ENCODE measurements at regions not wholly inside any gene's neighbourhood (a gene's known extent, or its start where the extent isn't known, plus 50 kb on each side); places are given as distances from the start of the nearest gene placed in this dataset.
"Not testable (repeated sequence)": the region's sequence is repeated elsewhere in the genome, so short reads cannot be mapped to it uniquely, and the experiment has no call there.

GRCh38 chr12:74349925-74350324, 187.7 kb upstream of the ATXN7L3B start:
- DNase-seq (ENCODE audit: extremely low read depth in 1 of 11, low read depth in 9 of 11, low spot score in 4 of 11): no peak

DNA sequence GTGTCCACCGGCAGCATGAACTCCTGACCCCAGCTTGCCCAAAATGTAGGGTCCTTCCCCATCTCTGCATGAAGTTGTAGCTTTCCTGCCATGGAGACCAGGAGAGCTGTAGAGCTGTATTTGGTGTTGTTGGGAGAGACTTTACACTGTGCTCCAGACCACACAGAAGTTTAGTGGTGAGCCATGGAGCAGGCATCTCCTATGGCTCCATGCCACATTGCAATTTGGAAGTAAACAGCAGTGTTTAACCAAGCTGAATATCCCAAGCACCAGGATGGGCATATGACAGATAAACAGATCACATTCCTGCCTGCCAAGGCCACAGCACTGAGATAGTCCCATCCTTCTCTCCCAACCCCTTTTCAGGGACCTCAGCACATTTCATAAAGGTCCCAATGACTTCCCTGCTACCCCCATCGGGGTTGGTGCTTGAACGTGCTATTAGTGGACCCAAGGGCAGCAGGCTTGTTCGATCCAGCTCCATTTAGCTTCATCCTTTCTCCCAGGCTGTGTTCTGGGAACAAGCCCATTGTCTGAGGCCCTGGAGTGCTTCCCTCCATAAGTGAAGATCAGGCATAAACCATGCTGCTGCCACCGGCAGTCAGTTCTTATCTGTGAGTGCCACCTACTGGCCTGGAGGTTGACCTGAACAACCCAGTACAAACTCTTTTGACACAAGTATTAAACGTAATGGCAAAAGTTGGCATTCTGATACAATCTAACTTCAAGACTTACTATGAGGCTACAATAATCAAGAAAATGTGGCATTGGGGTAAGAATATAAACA, 172.3 kb upstream of the ATXN7L3B start:
- DNase-seq (ENCODE audit: extremely low read depth in 1 of 11, low read depth in 9 of 11, low spot score in 4 of 11): no peak

DNA sequence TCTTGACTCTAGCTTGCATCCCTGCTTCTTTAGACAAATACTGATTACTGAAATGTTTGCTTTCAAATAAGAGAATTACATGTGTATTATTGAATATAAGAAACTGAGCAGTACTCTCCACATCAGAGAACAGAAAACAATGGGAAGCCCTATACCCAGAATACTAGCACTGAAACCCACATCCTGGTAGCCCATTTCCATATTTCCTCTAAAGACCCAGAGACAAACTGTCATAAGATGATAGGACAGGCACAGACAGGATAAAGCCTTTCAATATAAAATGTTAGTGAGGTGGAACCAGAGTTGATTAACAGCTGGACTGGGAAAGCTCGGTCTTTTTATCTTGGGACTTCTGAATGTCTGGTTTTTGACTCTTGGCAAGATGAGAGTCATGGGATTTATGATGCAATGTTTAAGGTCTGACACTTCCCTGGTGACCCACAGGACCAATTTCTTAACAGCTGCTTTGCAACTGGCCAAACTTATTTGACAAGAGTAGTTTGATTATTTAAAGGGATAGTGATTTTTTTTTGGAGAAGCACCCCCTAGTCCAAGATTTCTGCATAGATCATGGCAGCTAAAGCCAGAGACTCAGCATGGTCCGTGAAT, 166.9 kb upstream of the ATXN7L3B start:
- DNase-seq (ENCODE audit: extremely low read depth in 1 of 11, low read depth in 9 of 11, low spot score in 4 of 11): no peak

GRCh38 chr12:74379114-74379513, 158.5 kb upstream of the ATXN7L3B start:
- no peak for DNase-seq (ENCODE audit: extremely low read depth in 1 of 11, low read depth in 9 of 11, low spot score in 4 of 11)

GRCh38 chr12:74381958-74382357, 155.7 kb upstream of the ATXN7L3B start:
- DNase-seq (ENCODE audit: extremely low read depth in 1 of 11, low read depth in 9 of 11, low spot score in 4 of 11): no peak

DNA sequence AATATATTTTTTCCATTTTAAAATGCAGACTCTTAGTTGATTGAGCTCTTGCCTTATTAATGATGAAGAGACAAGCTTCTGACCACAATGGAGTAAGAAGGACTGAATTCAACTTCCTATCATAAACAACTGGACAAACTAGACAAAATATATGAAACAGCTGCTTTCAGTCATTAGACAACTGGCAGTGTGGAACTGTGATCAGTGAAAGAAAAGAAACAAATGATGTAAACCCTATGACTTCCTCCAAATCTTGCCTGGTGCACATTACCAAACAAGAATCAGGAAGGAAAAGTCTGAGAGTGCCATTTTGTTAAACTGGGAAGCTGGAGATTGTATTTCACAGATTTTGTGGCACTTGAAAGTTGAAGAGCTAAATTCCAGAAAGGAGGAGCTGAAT, 154.7 kb upstream of the ATXN7L3B start:
- peak in 2 of 11 donors; percentile 1 to 3 for DNase-seq (ENCODE audit: extremely low read depth in 1 of 11, low read depth in 9 of 11, low spot score in 4 of 11)

- no peak for DNase-seq (ENCODE audit: extremely low read depth in 1 of 11, low read depth in 9 of 11, low spot score in 4 of 11)
These were observed 146.4 kb upstream of the ATXN7L3B start for GRCh38 chr12:74391283-74391682.

DNA sequence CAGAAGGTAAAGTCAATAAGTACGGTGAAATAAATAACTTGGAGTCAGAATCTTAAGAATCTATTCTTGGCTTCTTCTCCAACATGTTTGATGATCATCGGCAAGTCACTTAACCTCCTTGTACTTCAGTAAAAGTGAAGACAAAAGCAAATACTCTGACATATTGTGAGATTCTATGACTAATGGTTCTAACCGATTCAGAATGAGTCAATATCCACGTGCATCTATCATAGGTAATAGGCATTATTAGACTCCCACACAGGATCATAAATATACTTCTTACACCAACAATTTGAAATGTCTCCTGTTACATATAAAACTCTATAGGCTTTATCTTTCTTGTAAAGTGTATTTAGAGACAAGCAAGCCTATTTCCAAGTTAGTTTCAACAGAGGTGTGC, 144.4 kb upstream of the ATXN7L3B start:
- no peak for DNase-seq (ENCODE audit: extremely low read depth in 1 of 11, low read depth in 9 of 11, low spot score in 4 of 11)

DNA sequence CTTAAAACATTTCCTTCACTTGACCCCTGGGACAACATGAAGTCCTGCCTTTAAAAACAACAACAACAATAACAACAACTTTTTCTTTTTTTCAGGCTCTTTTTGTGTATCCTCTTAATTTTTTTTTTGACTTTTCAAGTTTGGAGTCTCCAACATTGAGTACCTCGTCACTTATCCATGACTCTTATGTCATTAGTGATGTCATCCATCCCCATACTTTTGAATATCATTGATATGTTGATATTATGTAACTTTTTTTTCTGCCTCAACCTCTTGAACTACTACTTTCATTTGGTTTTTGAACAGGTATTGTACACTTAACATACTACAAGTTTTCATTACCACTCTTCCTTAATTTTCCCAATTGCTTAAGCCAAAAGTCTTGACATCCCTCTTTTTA, 143.0 kb upstream of the ATXN7L3B start:
- DNase-seq (ENCODE audit: extremely low read depth in 1 of 11, low read depth in 9 of 11, low spot score in 4 of 11): no peak

DNA sequence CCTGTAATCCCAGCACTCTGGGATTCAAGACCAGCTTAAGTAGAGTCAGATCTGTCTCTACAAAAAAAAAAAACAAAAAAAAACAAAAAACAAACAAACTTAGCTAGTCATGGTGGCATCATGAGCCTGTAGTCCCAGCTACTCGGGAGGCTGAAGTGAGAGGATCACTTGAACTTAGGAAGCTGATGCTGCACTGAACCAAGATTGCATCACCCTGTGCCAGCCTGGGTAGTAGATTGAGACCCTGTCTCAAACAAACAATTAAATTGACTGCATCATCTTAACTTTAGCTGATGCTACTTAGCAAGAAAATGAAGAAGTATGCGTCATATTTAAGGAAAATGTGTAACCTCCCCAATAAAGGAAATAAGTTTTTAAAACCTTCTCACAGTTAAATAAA, 136.6 kb upstream of the ATXN7L3B start:
- DNase-seq (ENCODE audit: extremely low read depth in 1 of 11, low read depth in 9 of 11, low spot score in 4 of 11): no peak

- no peak for DNase-seq (ENCODE audit: extremely low read depth in 1 of 11, low read depth in 9 of 11, low spot score in 4 of 11)
These were observed 135.7 kb upstream of the ATXN7L3B start for GRCh38 chr12:74401966-74402365.

GRCh38 chr12:74403221-74403470, 134.5 kb upstream of the ATXN7L3B start:
- not testable (repeated sequence) for DNase-seq (ENCODE audit: extremely low read depth in 1 of 11, low read depth in 9 of 11, low spot score in 4 of 11)

GRCh38 chr12:74408601-74409166, 129.0 kb upstream of the ATXN7L3B start:
- DNase-seq (ENCODE audit: extremely low read depth in 1 of 11, low read depth in 9 of 11, low spot score in 4 of 11): no peak

DNA sequence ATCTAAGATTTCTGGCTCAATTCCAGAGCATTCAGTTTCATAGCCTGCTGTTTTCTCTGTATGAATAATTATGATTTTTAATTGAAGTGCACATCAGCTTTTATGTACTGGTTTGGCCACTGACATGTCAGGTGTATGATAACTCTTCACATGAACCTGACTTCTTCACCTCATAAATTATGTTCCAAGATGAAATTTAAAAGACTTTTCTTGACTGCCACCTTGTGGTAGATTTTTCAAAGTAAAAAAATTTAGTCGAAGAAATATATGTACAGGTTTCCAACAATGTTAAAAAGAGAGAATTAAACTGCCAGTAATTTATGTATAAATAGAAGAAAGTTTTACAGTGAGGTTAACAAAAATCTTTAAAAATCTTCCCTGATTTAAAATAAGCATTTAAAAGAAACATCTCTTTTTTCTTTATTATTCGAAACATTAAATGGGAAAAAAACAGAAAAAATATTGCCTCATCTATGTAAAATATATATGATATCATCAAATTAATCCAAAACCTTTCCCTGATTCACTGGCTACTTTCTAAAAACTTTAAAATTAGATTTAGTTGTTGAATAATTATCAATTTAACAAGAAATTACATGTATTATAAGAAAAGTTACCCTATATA, 124.9 kb upstream of the ATXN7L3B start:
- peak in 5 of 11 donors; percentile 3 to 24 (median 8) for DNase-seq (ENCODE audit: extremely low read depth in 1 of 11, low read depth in 9 of 11, low spot score in 4 of 11)

DNA sequence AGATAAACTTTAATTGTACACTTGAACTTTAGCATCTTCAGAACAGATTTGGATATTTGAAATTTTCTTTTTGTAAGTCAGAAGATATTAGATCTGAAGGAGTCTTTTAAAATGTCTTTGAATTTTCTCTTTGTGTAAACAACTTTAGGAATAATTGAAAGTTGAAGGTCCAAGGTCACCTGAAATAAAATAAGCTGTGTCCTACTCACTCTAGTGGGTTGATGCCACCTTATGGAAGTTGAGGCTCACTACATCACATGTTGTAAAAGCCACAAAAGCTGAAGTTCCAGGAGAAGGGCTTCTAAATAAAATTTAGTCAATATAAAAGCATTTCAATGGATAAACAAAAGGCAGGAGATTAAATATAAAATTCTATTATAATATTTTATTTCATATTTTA, 122.0 kb upstream of the ATXN7L3B start:
- peak in 7 of 11 donors; percentile 4 to 24 (median 10) for DNase-seq (ENCODE audit: extremely low read depth in 1 of 11, low read depth in 9 of 11, low spot score in 4 of 11)

DNA sequence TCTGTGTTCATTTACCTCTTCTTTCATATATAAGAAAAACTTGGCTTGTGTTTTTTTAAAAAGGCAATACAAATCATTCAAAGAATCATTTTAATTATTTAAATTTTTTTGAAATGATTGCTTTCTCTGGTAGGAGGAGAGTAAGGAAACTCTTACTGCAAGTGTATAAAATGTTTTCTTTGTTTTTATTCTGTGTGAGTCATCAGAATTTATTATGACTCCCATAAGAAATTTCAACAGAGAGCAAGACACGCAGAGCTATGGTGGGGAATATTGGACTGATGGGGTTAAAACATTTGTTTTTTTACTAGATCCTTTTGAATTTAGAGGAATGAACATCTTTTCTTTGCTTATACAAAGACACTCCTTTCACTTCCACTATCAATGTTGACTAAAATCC, 119.1 kb upstream of the ATXN7L3B start:
- no peak for DNase-seq (ENCODE audit: extremely low read depth in 1 of 11, low read depth in 9 of 11, low spot score in 4 of 11)

GRCh38 chr12:74424778-74425177, 112.9 kb upstream of the ATXN7L3B start:
- no peak for DNase-seq (ENCODE audit: extremely low read depth in 1 of 11, low read depth in 9 of 11, low spot score in 4 of 11)

DNA sequence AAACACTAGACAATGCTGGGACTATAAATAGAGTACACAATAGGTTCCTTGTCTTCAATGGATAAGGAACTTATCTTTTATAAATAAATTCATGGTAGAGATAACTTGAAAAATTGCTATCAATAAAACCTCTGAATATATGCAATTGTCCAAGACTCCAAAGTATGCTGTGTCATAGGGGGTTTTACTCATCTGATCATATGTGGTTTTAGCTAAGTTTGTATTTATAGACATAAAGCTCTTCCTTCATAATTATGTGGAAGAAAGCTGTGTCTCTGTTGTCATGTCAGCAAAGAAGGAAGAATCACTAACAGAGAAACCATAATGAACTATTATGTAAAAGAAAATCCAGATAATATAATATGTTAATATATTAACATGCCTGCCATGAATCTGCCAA, 111.5 kb upstream of the ATXN7L3B start:
- no peak for DNase-seq (ENCODE audit: extremely low read depth in 1 of 11, low read depth in 9 of 11, low spot score in 4 of 11)

DNA sequence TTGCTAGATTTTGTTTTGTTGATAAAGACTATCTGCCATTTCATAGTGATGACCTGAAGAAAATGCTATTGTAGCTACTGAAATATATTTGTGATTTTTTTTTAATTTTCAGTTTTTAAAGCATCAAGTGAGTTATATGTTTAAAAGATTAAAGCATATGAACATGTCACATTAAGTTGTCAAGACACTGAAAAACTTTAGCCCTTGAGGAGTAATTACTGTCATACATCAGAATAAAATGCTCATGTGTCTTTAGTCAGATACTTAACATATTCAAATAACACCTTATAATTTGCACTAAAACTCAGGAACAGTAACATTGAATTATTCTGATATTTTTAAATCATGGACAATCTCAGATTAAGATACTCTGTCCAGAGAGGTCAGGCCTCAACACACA, 108.1 kb upstream of the ATXN7L3B start:
- no peak for DNase-seq (ENCODE audit: extremely low read depth in 1 of 11, low read depth in 9 of 11, low spot score in 4 of 11)

- DNase-seq (ENCODE audit: extremely low read depth in 1 of 11, low read depth in 9 of 11, low spot score in 4 of 11): no peak
These were observed 105.8 kb upstream of the ATXN7L3B start for GRCh38 chr12:74431801-74432200.
